Uterus (tissue), 3 donors: ENCODE measurements at regions not wholly inside any gene's neighbourhood (a gene's known extent, or its start where the extent isn't known, plus 50 kb on each side); places are given as distances from the start of the nearest gene placed in this dataset.

ENCODE experiments used
- DNase-seq, 2 donors: peaks; one replicate each; pipeline ENCODE4 v3.0.0-alpha.2; 2019 to 2020
- H3K27ac ChIP-seq, 2 donors: fragments of 200-600 bp; sonication (generic); 1 replicate in 1 of 2; 2 replicates in 1 of 2; pipeline ENCODE4 v1.5.1; 2016 to 2018
- H3K27me3 ChIP-seq, 2 donors: fragments of 200-600 bp; sonication (generic); one replicate each; pipeline ENCODE4 v1.5.1; 2018 to 2019; ENCODE audit warnings: control low read depth in 1 of 2
- H3K36me3 ChIP-seq, 2 donors: fragments of 200-600 bp; sonication (generic); one replicate each; pipeline ENCODE4 v1.5.1; 2019; ENCODE audit warnings: control low read depth in 1 of 2
- H3K4me1 ChIP-seq, 2 donors: fragments of 200-600 bp; sonication (generic); one replicate each; pipeline ENCODE4 v1.5.1; 2018 to 2019; ENCODE audit warnings: control low read depth in 1 of 2
- H3K4me3 ChIP-seq, 2 donors: fragments of 200-600 bp; sonication (generic); 1 replicate in 1 of 2; 2 replicates in 1 of 2; pipeline ENCODE4 v1.5.1; 2018 to 2019; ENCODE audit warnings: mild to moderate bottlenecking in 1 of 2
- H3K9me3 ChIP-seq, 2 donors: fragments of 200-600 bp; sonication (generic); one replicate each; pipeline ENCODE4 v1.5.1; 2019; ENCODE audit warnings: control low read depth in 1 of 2
- POLR2A ChIP-seq, 2 donors: fragments of 450-650 bp; IDR thresholded peaks; one replicate each; pipeline ENCODE4 v1.6.1; 2016; ENCODE audit warnings: antibody characterized with exemption in 2 of 2, mild to moderate bottlenecking in 1 of 2, moderate library complexity in 1 of 2
- intact Hi-C: fragments of 100-400 bp; cut with DNase I; formaldehyde crosslinking; loops from one replicate; pipeline ENCODE4 v1.15.1; 2023; ENCODE audit warnings: low total_unique reads
- TF ChIP-seq, protein P1 (sequence below), 4 experiments: fragments of 200-600 bp in 2 of 4; fragments of 450-650 bp in 2 of 4; sonication (generic) in 2 of 4; IDR thresholded peaks; one replicate each; pipeline ENCODE4 v1.5.1; 2016 to 2019; ENCODE audit warnings: antibody characterized with exemption in 4 of 4, mild to moderate bottlenecking in 2 of 4, moderate library complexity in 1 of 4
- donor health status: DM: yes; HTN: yes; CAD: no.

- H3K9me3 ChIP-seq: no peaks in the 10 kb centered on the region
Measured at GRCh38 chr6:115729036-115729435, 331.7 kb downstream of the FRK start.

GRCh38 chr6:115728171-115728570 is 332.5 kb downstream of the FRK start:
- Histone ChIP-seq H3K27me3 (no peaks in the 10 kb centered on the region), H3K4me3 (no peak overlapping the region), H3K36me3 (no peaks in the 10 kb centered on the region), H3K9me3 (no peaks in the 10 kb centered on the region), H3K27ac (no peak overlapping the region), H3K4me1 (no peaks in the 10 kb centered on the region)
- TF ChIP-seq, protein P1, sequence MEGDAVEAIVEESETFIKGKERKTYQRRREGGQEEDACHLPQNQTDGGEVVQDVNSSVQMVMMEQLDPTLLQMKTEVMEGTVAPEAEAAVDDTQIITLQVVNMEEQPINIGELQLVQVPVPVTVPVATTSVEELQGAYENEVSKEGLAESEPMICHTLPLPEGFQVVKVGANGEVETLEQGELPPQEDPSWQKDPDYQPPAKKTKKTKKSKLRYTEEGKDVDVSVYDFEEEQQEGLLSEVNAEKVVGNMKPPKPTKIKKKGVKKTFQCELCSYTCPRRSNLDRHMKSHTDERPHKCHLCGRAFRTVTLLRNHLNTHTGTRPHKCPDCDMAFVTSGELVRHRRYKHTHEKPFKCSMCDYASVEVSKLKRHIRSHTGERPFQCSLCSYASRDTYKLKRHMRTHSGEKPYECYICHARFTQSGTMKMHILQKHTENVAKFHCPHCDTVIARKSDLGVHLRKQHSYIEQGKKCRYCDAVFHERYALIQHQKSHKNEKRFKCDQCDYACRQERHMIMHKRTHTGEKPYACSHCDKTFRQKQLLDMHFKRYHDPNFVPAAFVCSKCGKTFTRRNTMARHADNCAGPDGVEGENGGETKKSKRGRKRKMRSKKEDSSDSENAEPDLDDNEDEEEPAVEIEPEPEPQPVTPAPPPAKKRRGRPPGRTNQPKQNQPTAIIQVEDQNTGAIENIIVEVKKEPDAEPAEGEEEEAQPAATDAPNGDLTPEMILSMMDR (IDR thresholded peaks at IDR 0.05): no peak
- no peak for TF ChIP-seq POLR2A (IDR thresholded peaks at IDR 0.05)
- intact Hi-C loops: no loop called here
- no peak for DNase-seq

More at GRCh38 chr6:115729036-115729435, 331.7 kb downstream of the FRK start:
- Histone ChIP-seq H3K27ac (no peak overlapping the region), H3K27me3 (no peaks in the 10 kb centered on the region), H3K4me1 (no peaks in the 10 kb centered on the region), H3K36me3 (no peaks in the 10 kb centered on the region), H3K4me3 (no peak overlapping the region)
- no peak for TF ChIP-seq POLR2A (IDR thresholded peaks at IDR 0.05)
- TF ChIP-seq, protein P1 (IDR thresholded peaks at IDR 0.05): no peak
- no peak for DNase-seq
- intact Hi-C loops: no loop called here

GRCh38 chr6:115721564-115721963 is 339.1 kb downstream of the FRK start:
- TF ChIP-seq POLR2A (IDR thresholded peaks at IDR 0.05): no peak
- TF ChIP-seq, protein P1 (IDR thresholded peaks at IDR 0.05): no peak
- intact Hi-C loops: no loop called here
- H3K4me1 ChIP-seq: no peaks in the 10 kb centered on the region

GRCh38 chr6:115720900-115721299 is 339.8 kb downstream of the FRK start:
- TF ChIP-seq, protein P1 (IDR thresholded peaks at IDR 0.05): no peak
- no peak for TF ChIP-seq POLR2A (IDR thresholded peaks at IDR 0.05)
- Histone ChIP-seq H3K4me3 (no peak overlapping the region), H3K27ac (no peak overlapping the region), H3K27me3 (no peaks in the 10 kb centered on the region), H3K9me3 (no peaks in the 10 kb centered on the region), H3K4me1 (no peaks in the 10 kb centered on the region), H3K36me3 (no peaks in the 10 kb centered on the region)
- DNase-seq: no peak
- intact Hi-C loops: no loop called here

More at GRCh38 chr6:115721564-115721963, 339.1 kb downstream of the FRK start:
- no peaks in the 10 kb centered on the region for H3K36me3 ChIP-seq
- no peak for DNase-seq
- no peaks in the 10 kb centered on the region for H3K9me3 ChIP-seq
- H3K27me3 ChIP-seq: no peaks in the 10 kb centered on the region
- no peak overlapping the region for H3K27ac ChIP-seq
- no peak overlapping the region for H3K4me3 ChIP-seq

DNA sequence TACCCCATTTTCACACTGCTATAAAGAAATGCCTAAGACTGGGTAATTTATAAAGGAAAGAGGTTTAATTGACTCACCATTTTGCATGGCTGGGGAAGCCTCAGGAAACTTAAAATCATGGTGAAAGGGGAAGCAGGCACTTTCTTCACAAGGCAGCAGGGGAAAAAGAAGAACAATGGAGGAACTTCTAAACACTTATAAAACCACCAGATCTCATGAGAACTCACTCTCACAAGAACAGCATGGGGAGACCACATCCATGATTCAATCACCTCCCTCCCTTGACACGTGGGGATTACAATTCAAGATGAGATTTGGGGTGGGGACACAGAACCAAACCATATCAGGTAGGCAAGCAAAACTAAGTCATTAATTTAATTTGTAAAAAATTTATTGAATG is 343.2 kb downstream of the FRK start:
- intact Hi-C loops: no loop called here
- Histone ChIP-seq H3K36me3 (no peaks in the 10 kb centered on the region), H3K4me3 (no peak overlapping the region), H3K27ac (no peak overlapping the region), H3K4me1 (no peaks in the 10 kb centered on the region), H3K27me3 (no peaks in the 10 kb centered on the region), H3K9me3 (no peaks in the 10 kb centered on the region)
- DNase-seq: no peak
- TF ChIP-seq, protein P1 (IDR thresholded peaks at IDR 0.05): no peak
- no peak for TF ChIP-seq POLR2A (IDR thresholded peaks at IDR 0.05)
